ENCODE measurements at regions not wholly inside any gene's neighbourhood (a gene's known extent, or its start where the extent isn't known, plus 50 kb on each side); places are given as distances from the start of the nearest gene placed in this dataset.

- no peak for TF ChIP-seq EZH2 (IDR thresholded peaks at IDR 0.05; ENCODE audit: borderline replicate concordance, low read depth, low read length, poor library complexity, severe bottlenecking)
- TF ChIP-seq CTCF (conservative IDR thresholded peaks at IDR 0.05; ENCODE audit: low read depth, low read length) = no peak
Measured at GRCh38 chr1:101299710-101300109, 62.9 kb downstream of the S1PR1 start.
